OCI-LY7 (cell line): ENCODE measurements at regions not wholly inside any gene's neighbourhood (a gene's known extent, or its start where the extent isn't known, plus 50 kb on each side); places are given as distances from the start of the nearest gene placed in this dataset.

Experiments
- BruUV-seq: library from RNA; stranded (reverse); fragments of 400-500 nt; replicated peaks from 2 replicates; lab custom pipeline; 2021; lab: Mats Ljungman, UMichigan
- CTCF ChIA-PET: fragments of 300-600 bp; sonication (Branson Sonifier 250); formaldehyde crosslinking; loops from one replicate; lab custom pipeline; 2022; ENCODE audit warnings: antibody characterized with exemption; ENCODE audit not compliant: unreplicated experiment; lab: Charles Lee
- POLR2A ChIA-PET: fragments of 300-600 bp; sonication (Branson Sonifier 250); formaldehyde crosslinking; loops from one replicate; lab custom pipeline; 2022; ENCODE audit warnings: antibody characterized with exemption; lab: Charles Lee
- DNase-seq: peaks from one replicate; pipeline ENCODE4 v3.0.0-alpha.2; 2015; ENCODE audit warnings: low spot score
- H2AFZ ChIP-seq: fragments of 200-600 bp; sonication (generic), shearing (Covaris generic); 2 replicates; pipeline ENCODE4 v1.6.1; 2014; ENCODE audit warnings: mild to moderate bottlenecking, antibody characterized with exemption, low read length, moderate library complexity
- H3K27ac ChIP-seq: fragments of 200-600 bp; sonication (generic); 2 replicates; pipeline ENCODE4 v1.5.1; 2014; ENCODE audit warnings: mixed run types, low read depth, mild to moderate bottlenecking, moderate library complexity, low read length, inconsistent platforms; ENCODE audit not compliant: poor library complexity, severe bottlenecking
- H3K36me3 ChIP-seq: fragments of 200-600 bp; sonication (generic); 2 replicates; pipeline ENCODE4 v1.6.1; 2014; ENCODE audit warnings: mild to moderate bottlenecking, antibody characterized with exemption, low read length, moderate library complexity, mixed read lengths; ENCODE audit not compliant: insufficient read depth
- H3K4me1 ChIP-seq: fragments of 200-600 bp; sonication (generic); 2 replicates; pipeline ENCODE4 v1.5.1; 2014; ENCODE audit warnings: mild to moderate bottlenecking, low read length; ENCODE audit not compliant: insufficient read depth, poor library complexity, severe bottlenecking
- H3K4me2 ChIP-seq: fragments of 200-600 bp; sonication (generic); 2 replicates; pipeline ENCODE4 v1.6.1; 2014; ENCODE audit warnings: mild to moderate bottlenecking, low read length
- H3K4me3 ChIP-seq: fragments of 200-600 bp; sonication (generic); 2 replicates; pipeline ENCODE4 v1.5.1; 2014; ENCODE audit warnings: mild to moderate bottlenecking, low read depth, low read length; ENCODE audit not compliant: poor library complexity, severe bottlenecking
- H3K79me2 ChIP-seq: fragments of 200-600 bp; sonication (generic); 2 replicates; pipeline ENCODE4 v1.6.1; 2016; ENCODE audit warnings: low read depth, mild to moderate bottlenecking, low read length, moderate library complexity, mixed read lengths; ENCODE audit not compliant: insufficient read depth
- H3K9me2 ChIP-seq: fragments of 200-600 bp; sonication (generic); 2 replicates; pipeline ENCODE4 v1.6.1; 2016; ENCODE audit warnings: mild to moderate bottlenecking, low read length, mixed read lengths; ENCODE audit not compliant: insufficient read depth
- H3K9me3 ChIP-seq: fragments of 200-600 bp; sonication (generic); 2 replicates; pipeline ENCODE4 v1.6.1; 2014; ENCODE audit warnings: mild to moderate bottlenecking, mixed run types, low read length, mixed read lengths
- H4K20me1 ChIP-seq: fragments of 200-600 bp; sonication (generic); 2 replicates; pipeline ENCODE4 v1.6.1; 2014; ENCODE audit warnings: mild to moderate bottlenecking, antibody characterized with exemption, low read length, moderate library complexity, mixed read lengths; ENCODE audit not compliant: insufficient read depth
- CTCF ChIP-seq: fragments of 200-600 bp; sonication (generic); conservative IDR thresholded peaks from 2 replicates; pipeline ENCODE4 v1.5.1; 2014; ENCODE audit warnings: mild to moderate bottlenecking, antibody characterized with exemption, low read length, moderate library complexity, mixed read lengths
- EZH2phosphoT487 ChIP-seq: fragments of 200-600 bp; sonication (generic); IDR thresholded peaks from 2 replicates; pipeline ENCODE4 v1.6.1; 2018; ENCODE audit warnings: low read depth, borderline replicate concordance, mild to moderate bottlenecking, mixed run types, antibody characterized with exemption, low read length, moderate library complexity, mixed read lengths
- intact Hi-C: fragments of 100-400 bp; cut with micrococcal nuclease; formaldehyde crosslinking; loops from one replicate; pipeline ENCODE4 v1.10.0; 2022; ENCODE audit not compliant: unreplicated experiment

- BruUV-seq, result no TSS peak
- CTCF ChIA-PET, result no interaction called here
These were observed 103.4 kb upstream of the IRX3 start for GRCh38 chr16:54389836-54390494.

GRCh38 chr16:54385141-54385540 is 98.6 kb upstream of the IRX3 start:
- POLR2A ChIA-PET, result no interaction called here
- H3K27ac ChIP-seq, result no peak overlapping the region
- H3K79me2 ChIP-seq, result no peaks in the 10 kb centered on the region
- no peaks in the 10 kb centered on the region for H3K9me2 ChIP-seq
- CTCF ChIA-PET, result no interaction called here
- H3K9me3 ChIP-seq, result no peaks in the 10 kb centered on the region
- no peaks in the 10 kb centered on the region for H3K36me3 ChIP-seq
- no peak overlapping the region for H2AFZ ChIP-seq
- DNase-seq, result no peak
- intact Hi-C loops, result no loop called here
- no peak overlapping the region for H3K4me2 ChIP-seq
- no TSS peak for BruUV-seq
- no peak overlapping the region for H3K4me3 ChIP-seq
- H3K4me1 ChIP-seq, result no peaks in the 10 kb centered on the region
- TF ChIP-seq EZH2phosphoT487 (no peak), CTCF (no peak)
- H4K20me1 ChIP-seq, result no peaks in the 10 kb centered on the region

More at GRCh38 chr16:54389836-54390494, 103.4 kb upstream of the IRX3 start:
- H3K36me3 ChIP-seq, result no peaks in the 10 kb centered on the region
- H3K79me2 ChIP-seq, result no peaks in the 10 kb centered on the region
- H3K9me3 ChIP-seq, result no peaks in the 10 kb centered on the region
- no peak overlapping the region for H2AFZ ChIP-seq
- no peak overlapping the region for H3K27ac ChIP-seq
- no peak for DNase-seq
- intact Hi-C loops, result no loop called here
- no peaks in the 10 kb centered on the region for H4K20me1 ChIP-seq
- H3K4me3 ChIP-seq, result no peak overlapping the region
- TF ChIP-seq EZH2phosphoT487, result no peak
- TF ChIP-seq CTCF, result no peak
- H3K9me2 ChIP-seq, result no peaks in the 10 kb centered on the region
- H3K4me1 ChIP-seq, result no peaks in the 10 kb centered on the region
- POLR2A ChIA-PET, result no interaction called here
- no peak overlapping the region for H3K4me2 ChIP-seq

GRCh38 chr16:54381601-54382313 is 95.2 kb upstream of the IRX3 start:
- H3K4me3 ChIP-seq, result no peak overlapping the region
- H3K36me3 ChIP-seq, result no peaks in the 10 kb centered on the region
- no peak overlapping the region for H3K4me2 ChIP-seq
- POLR2A ChIA-PET, result no interaction called here
- no peaks in the 10 kb centered on the region for H3K9me2 ChIP-seq
- no peaks in the 10 kb centered on the region for H3K79me2 ChIP-seq
- no TSS peak for BruUV-seq
- no peaks in the 10 kb centered on the region for H3K4me1 ChIP-seq
- DNase-seq, result no peak
- TF ChIP-seq EZH2phosphoT487 (no peak), CTCF (no peak)
- H3K9me3 ChIP-seq, result no peaks in the 10 kb centered on the region
- intact Hi-C loops, result no loop called here
- CTCF ChIA-PET, result no interaction called here
- no peak overlapping the region for H2AFZ ChIP-seq
- no peaks in the 10 kb centered on the region for H4K20me1 ChIP-seq
- no peak overlapping the region for H3K27ac ChIP-seq
